Fibroblast of lung (primary cell): ENCODE measurements at regions not wholly inside any gene's neighbourhood (a gene's known extent, or its start where the extent isn't known, plus 50 kb on each side); places are given as distances from the start of the nearest gene placed in this dataset.

ENCODE experiments used
- EZH2 ChIP-seq: IDR thresholded peaks from 2 replicates; pipeline ENCODE4 v1.5.1; 2012; ENCODE audit warnings: low read length, control low read depth, mild to moderate bottlenecking; ENCODE audit errors: missing control alignments
- TF ChIP-seq, protein P1 (sequence below), 2 donors: IDR thresholded peaks in 1 of 2; conservative IDR thresholded peaks in 1 of 2; 1 replicate in 1 of 2; 2 replicates in 1 of 2; pipeline ENCODE4 v1.5.1; 2011 to 2012; ENCODE audit warnings: low read length in 2 of 2, control low read depth in 1 of 2, inconsistent platforms in 1 of 2, low read depth in 1 of 2, mild to moderate bottlenecking in 1 of 2

DNA sequence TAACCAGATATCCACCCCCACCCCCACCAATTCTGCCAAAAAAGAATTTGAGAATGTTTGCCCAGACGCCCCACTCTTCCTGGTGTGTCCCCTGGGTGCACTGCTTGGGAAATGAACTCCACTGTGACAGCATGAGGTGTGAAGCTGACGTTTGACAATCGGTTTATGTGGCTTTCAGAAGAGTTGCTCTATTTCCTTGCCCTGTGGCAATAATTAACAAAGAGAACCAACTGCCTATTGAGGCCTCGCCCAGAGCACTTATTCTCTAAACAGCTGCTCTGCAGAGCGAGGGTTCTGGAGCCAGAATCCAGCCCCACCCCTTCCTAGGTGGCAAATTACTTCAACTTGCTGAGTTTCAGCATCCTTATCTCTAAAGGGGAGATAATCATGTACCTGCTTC lies 115.8 kb upstream of the SIX3 start:
- no peak for TF ChIP-seq EZH2
- TF ChIP-seq, protein P1, sequence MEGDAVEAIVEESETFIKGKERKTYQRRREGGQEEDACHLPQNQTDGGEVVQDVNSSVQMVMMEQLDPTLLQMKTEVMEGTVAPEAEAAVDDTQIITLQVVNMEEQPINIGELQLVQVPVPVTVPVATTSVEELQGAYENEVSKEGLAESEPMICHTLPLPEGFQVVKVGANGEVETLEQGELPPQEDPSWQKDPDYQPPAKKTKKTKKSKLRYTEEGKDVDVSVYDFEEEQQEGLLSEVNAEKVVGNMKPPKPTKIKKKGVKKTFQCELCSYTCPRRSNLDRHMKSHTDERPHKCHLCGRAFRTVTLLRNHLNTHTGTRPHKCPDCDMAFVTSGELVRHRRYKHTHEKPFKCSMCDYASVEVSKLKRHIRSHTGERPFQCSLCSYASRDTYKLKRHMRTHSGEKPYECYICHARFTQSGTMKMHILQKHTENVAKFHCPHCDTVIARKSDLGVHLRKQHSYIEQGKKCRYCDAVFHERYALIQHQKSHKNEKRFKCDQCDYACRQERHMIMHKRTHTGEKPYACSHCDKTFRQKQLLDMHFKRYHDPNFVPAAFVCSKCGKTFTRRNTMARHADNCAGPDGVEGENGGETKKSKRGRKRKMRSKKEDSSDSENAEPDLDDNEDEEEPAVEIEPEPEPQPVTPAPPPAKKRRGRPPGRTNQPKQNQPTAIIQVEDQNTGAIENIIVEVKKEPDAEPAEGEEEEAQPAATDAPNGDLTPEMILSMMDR (conservative IDR thresholded peaks at IDR 0.05 in 1 of 2, IDR thresholded peaks at IDR 0.05 in 1 of 2; ENCODE audit: low read depth in 1 of 2, low read length in 2 of 2), result no peak
